GM19043 (cell line): ENCODE measurements at regions not wholly inside any gene's neighbourhood (a gene's known extent, or its start where the extent isn't known, plus 50 kb on each side); places are given as distances from the start of the nearest gene placed in this dataset.

Experiments used
- ATAC-seq: cut with Tn5 transposase; IDR thresholded peaks from one replicate; pipeline ENCODE4 v1.9.1; 2021; ENCODE audit warnings: low read depth; ENCODE audit not compliant: unreplicated experiment

DNA sequence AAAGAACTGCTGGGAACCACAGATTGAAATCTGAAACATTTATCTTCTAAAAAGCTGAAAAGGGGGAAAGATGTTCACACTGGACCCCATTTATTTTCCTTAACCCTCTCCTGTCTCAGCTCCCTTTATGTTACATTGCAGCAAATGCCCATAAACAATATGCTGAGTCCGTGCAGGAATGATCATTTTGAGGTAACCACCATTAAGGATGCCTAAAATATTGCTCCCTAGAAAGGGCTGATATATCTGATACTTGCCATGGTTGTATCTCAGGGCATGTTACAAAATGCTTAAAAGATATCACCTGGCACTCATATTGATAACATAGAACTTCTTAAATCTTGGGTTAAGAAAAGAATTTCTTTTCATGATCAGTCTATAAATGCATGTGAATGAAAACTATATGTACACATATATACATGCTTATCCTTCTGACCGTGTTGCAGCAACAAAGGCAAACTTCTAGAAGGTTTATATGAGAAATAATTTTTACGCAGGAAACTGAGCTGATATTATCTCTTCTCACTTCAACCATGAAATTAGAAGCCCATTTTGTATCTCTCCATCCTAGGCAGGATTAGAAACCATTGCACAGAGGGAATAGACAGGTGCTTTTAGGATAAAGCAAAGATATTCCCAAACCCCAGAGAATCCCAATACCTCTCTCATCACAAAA lies 362.7 kb upstream of the SLC30A5 start:
- no peak for ATAC-seq

DNA sequence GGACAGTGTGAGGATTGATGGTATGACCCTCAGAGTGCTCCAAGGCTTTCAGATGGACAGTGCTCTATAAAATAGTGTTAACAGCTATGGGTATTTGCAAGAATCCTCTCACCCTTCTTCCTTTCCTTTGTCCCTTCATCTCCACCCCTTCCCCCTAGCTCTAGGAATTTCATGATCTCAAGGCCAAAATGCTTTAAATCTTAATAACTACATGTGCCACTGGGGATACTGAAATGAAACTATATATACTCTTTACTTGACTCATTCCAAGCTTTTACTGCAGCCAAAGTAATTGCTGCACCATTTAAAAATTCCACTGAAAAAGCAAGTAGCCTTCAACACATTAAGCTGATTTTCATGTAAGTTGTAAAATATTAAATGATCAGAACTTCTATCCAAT lies 361.6 kb upstream of the SLC30A5 start:
- ATAC-seq: no peak

DNA sequence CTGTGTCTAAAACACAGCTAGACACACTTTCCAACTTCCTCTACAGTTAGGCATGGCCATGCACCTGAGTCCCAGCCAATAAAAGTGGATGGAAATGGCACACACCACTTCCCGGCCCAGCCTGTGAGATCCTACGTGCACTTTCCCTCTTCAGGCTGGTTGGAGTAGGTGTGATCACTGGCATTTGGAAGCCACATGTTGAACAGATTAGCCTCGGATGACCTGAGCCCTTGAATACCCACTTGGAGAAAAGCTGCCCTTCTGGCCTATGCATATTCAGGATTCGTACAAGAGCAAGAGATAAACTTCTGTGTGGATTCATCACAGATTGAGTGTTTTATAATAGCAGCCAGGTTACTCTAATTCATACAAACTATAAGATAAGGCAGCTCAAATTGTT lies 359.0 kb upstream of the SLC30A5 start:
- no peak for ATAC-seq

DNA sequence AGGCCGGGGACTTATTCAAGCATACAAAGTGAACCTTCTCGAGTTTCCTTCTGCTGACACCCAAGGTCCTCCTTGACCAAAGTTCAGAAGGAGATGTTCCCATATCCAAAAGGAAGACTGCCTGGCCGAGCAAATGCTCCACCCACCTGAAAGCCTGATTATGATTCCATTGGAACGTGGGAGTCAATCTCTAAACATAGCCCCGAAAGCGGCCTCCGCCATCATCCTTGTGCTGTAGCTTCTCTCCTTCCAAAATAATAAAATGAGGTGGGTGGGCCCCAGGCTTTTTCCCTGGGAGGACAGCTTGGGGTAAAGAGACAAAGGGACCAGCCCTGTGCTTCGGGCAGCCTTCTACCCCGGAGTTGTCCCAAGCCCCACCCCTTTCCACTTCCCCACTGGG lies 355.6 kb upstream of the SLC30A5 start:
- no peak for ATAC-seq

DNA sequence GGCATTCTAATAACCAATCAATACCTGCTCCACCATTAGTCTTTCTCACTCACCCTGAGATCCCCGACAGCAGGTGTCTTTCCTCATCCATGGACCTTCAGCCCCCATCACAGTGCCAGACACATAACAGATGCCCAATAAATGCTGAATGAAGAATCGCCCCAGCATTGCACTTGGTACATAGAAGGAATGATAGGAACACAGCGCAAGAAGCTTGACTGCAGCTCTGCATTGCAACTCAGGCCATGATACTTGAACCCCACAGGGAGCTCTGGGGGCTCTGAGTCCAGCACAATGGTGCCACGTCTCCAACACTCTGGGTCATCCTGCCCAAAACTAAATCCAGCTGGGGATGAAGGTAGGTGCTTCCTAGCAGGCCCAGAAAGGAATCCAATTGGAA lies 355.0 kb upstream of the SLC30A5 start:
- no peak for ATAC-seq

DNA sequence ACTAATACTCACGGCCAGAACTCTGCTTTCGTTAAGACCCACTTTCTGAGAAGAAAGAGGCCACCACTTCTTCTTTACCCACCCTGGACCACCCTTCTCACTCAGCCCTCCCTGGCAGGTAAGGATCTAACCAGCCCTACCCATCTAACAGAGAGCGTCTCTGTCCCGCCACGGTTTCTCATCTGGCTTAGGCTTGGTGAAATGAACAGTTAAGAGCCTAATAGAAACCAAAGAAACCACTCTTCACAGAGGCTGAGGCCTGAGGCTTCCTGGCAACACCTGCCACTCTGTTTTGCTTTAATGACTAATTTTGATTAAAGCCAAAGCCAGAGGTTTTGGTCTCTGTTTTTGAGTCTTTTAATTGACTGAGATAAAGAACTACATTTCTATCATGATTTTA lies 354.1 kb upstream of the SLC30A5 start:
- ATAC-seq: peak; percentile 81

DNA sequence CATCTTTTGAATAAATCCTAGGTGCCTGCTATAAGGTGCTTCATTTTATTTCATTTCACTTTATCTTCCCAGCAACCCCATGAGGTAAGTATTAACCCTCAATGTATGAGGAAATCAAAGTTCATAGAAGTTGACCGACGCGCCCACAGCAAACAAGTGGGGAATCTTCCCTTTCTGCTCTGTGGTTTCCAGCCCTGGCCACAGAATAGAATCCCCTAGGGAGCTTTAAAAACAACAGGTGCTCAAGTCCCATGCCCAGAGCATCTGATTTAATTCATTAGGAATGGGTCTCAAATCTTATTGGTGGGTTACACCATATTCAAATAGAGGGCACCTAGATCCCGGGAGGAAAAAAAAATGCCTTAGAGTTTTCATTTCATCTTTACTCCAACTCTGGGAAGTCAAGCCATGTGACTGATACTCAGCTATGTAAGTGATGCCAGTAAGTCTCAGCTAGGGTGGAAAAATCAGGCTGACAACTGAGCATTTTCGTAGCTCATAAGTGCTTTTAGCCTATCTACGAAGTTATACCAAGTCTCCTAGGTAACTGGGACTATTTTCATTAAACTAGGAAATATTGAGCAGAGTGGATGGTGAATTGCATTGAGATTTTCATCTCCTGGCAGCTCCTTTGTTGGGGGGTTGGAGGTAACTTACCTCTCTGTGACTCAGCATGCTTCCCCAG lies 353.4 kb upstream of the SLC30A5 start:
- peak; percentile 50 for ATAC-seq

DNA sequence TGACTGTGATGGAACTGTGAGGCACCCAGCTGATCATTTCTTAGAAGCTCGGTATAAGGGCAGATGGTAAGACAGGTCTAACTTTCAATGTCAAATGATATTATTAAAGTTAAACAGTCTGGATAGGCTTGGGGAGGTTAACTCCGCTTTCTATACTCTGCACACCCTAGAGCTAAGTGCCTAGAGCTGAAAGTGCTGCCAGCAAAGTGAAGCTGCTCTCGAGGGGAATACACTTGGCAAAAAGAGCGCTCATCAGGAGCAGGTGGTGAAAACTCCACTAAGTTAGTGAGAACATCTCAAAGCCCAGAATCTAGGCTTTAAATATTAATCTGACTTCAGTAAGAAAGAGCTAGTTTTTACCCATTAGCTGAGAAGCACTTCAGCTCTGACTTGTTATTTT lies 349.6 kb upstream of the SLC30A5 start:
- no peak for ATAC-seq

DNA sequence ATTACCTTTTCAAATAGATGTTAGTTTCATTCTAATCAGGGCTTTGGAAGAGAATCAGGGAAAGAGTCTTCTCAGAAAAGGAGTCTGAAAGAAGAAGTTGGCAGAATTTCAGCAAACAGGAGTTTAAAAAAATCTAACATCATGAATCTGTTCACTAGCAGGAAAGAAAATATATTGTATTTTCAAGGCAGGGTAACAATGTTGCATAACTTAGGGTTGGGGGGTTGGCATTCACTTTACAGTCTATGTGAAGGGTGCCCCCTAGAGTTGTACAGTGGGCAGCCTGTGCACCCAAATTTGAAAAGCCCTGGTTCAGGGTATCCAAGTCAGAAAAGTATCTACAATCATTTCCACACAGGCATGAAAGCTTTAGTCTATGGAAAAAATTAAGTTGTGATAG lies 348.4 kb upstream of the SLC30A5 start:
- ATAC-seq: no peak

DNA sequence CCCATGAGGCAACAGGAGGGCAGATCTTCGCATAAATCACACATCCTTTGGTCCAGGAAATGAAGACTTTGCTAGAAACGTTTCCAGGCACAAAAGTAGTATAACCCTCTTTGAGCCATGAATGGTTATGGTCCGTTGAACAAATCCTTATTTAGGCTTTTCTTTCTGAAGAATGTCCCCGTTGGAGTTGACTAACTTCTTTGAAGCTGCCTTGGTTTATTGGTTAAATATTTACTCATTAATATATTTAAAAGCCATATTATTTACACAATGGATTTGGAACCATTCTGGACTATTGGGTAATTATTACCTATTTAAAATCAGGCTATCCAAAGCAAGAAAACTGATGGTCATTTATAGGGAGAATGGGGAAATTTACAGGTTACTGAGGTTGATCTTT lies 347.6 kb upstream of the SLC30A5 start:
- no peak for ATAC-seq

DNA sequence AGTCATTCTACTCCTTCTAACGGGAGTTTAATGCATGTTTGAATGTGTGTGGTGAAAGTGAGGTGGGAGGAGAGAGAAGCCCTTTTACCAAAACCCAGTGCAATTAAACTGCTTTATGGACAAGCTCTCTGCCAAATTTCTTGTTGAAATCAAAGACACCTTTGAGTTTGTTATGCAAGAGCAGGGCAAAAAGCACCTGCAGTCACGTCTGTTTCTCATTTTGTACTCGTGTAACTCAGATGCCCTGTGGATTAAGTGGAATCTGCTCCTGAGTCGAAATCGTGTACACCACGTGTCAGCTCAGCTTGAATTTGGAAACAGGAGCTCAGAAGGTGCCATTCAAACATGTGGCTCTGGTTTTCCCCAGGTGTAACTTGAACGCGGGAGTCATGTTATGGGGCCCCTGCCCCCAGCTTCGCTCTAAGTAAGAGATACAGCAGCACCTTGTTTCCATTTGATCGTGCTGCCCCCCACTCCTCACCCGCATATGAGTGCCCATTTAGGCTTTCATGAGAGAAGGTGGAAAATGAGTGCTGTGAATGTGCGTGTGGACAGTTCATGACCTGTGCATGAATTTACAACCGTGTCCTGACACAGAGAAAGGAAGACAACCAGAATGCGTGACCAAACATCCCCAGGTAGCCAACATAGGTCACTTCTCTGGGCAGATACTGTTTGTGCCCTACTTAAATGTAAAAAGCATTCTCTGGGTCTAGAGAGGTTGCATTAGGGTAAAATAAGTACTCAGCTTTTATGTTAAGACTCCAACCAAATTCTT lies 347.0 kb upstream of the SLC30A5 start:
- ATAC-seq: no peak

DNA sequence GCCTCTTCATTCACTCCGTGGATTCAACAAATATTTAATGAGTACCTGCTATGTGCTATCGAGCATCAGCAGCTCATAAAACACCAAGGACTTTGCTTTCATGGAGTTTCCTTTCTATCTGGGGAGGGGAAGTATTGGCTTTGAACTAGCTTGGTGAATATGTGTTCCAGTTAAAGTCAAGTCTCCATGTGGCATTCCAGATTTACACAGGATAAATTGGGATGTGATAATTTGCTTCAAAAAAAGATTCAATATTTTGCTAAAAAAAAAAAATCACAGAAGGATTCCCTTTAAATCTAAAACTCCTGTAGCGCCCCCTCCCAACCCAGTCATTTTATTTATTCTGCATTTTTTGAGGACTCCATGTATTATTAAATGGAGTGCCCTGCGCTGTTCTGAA lies 346.3 kb upstream of the SLC30A5 start:
- no peak for ATAC-seq

DNA sequence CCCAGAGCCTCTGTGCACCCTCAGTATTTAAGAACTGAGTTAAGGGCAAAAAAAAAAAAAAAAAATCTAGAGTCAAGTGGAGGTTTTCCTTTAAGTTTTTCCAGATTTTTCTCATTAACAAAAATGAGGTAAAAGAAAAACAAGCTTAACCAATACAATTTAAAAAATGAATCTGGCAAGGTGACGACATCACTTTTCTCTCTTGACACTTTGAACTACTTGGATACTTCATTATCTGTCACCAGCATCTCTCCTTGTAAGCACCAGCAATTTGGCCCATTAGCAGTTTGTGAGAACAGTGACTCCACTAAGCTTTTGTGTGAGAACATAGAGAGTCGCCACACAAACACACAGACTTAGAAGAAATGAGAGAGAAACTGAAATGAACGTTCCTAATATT lies 345.7 kb upstream of the SLC30A5 start:
- ATAC-seq: no peak

DNA sequence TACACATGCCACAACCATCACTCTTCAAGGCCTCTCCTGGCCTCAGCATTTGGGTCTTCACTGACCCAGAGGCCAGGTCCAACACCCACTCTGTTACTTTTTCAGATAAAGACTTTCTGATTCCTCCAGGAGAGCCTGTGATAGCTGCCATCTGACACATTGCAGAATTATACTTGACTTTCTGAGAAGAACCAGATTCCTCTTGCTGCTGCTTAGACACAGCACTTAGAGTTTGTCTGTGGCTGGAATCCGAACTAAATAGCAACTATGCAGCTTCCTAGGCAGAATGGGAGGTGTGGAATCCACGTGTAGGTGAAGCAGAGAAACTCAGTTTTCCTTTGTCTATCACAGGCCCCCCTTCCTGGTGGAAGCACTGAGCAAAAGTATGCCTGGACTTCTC lies 344.7 kb upstream of the SLC30A5 start:
- ATAC-seq: no peak

DNA sequence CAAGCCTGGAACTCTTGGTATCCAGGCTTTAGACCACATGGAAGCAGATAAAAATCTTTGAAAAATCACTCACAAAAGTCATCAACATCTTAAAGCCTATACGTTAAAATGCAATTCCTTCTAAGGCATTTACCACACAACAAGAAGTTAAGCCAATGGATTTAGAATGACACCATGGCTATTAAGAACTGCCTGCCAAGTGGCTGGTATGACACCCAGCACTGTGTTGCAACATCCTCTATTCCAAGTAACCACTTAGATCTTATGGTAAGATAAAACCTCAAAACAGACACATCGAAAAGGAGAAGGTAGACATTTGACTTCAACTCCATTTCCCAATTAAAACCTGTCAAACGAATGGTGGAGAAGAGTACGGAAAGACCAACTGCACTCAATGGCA lies 344.2 kb upstream of the SLC30A5 start:
- no peak for ATAC-seq

DNA sequence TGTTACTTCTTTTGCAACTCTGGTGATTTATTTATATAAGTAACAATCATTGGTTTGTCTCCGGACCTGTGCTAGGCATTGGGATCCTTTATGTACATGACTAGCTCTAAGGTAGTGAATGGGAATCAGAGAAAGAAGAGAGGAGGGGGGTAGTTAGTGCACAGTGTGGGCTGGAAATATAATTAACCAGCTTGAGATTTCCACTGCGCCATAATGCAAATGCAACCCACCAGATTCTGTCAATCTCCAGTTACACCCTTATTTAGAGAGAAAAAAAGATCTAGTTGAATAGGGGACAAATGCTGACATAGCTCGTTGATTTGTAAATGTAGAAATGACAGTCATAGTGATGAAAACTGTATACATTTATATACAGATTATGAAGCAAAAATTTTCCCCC lies 342.2 kb upstream of the SLC30A5 start:
- no peak for ATAC-seq

DNA sequence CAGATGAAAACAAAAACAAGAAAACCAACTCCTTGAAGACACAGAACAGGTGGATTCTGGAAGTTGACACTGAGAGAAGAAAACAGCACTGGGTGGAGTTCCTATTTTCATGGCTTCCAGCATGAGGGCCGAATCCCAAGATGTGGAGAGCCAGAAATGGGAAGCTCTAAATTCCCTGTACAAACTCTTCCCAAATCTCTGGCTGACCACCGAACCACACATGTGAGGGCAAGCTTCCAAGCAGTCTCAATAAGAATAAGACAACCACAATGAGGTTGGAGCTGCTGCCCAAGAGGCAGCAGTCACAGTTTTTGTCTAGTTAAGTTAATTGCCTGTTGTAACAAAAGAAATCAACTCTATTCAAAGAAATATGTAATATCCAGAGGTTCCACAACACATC lies 339.3 kb upstream of the SLC30A5 start:
- no peak for ATAC-seq

DNA sequence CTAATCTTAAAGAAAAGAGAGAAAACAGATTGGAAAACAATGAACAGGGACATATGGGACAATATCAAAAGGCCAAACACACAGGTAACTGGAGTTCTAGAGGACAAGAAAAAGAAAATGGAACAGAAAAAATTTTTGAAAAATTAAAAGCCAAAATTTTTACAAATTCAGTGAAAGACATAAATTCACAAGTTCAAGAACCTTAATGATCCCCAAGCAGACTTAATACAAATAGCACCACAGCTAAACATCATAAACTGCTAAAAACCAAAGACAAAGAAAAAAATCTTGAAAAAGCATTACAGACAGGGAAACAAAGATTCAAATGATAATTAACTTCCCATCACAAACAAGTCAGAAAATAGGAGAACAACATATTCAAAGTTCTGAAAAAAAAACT lies 338.5 kb upstream of the SLC30A5 start:
- no peak for ATAC-seq

DNA sequence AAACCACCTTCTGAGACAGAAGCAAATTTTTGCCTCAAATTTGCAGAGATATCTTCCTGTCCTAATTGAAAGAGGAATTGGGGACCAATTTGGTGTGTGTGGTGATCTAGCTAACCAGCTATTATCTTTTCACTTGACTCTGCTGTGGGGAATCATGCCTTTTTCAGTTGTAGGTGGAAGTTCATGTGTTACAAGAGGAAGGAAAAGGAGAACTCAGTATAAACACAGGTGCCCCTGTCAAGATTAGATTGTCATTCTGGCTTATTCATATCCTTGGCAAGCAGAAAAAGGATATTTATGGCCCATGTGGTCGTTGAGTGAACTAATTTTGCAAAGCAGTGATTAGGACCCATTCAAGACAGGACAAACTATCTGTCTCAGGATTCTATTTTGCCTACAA lies 336.8 kb upstream of the SLC30A5 start:
- no peak for ATAC-seq

DNA sequence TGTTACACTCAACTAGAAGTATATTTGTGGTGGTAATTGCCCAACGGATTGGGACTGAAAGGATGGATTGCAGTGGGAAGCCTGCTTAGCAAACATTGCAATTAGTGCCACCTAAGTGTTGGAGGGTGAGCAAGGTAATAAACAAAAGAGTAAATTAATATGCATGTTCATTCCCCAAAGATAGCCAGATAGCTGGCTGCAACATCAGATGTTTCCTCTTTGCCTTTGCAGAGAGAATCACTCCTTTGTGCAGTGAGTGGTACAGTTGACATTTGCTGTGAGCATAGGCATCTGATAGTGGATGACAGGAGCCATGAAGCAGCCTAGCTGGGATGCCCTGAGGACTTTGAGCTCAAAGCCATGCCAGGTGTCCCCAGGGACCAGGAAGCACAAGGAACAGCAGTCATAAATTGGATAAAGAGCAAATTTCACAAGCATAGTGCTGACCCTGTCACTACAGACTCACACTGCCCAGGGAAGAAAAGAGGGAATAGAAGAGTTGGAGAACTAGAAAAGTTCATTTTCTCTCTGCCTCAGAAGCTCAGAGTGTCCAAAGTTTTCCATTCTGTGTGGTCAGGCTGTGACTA lies 336.1 kb upstream of the SLC30A5 start:
- ATAC-seq: no peak

DNA sequence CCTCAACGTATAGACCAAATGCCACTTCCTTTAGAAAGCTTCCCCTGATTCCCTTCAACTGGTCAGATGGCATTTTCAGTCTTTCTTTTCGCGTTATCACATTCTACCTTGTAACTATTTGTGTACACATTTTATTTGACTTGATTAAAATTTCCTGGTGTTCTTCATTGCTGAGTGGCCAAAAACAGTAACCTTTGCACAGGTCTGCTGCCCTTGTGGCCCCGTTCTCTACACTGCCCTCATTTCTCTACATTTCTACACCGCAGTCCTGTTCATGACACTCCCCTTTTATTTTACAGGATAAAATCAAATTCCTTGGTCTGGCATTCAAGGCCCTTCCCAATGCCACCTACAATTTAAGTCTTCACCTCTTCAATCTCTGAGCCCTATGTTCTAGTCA lies 334.2 kb upstream of the SLC30A5 start:
- ATAC-seq: no peak

DNA sequence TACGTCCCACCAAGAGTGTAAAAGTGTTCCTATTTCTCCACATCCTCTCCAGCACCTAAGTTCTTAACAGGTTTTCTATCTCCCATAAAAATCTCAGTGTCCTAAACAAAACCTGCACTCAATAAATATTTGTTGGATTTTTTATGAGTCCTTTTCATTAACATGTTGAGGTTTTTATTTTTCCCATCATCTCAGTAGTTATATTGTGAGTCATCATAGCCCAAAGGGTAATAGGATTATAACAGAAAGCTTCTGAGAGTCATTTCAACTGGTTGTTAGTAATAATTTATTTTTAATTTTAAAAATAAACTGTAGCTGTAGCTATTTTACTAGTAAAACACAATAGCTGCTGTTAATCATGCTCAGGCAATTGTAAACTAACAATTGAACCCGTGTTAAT lies 331.6 kb upstream of the SLC30A5 start:
- no peak for ATAC-seq
